ENCODE measurements at regions not wholly inside any gene's neighbourhood (a gene's known extent, or its start where the extent isn't known, plus 50 kb on each side); places are given as distances from the start of the nearest gene placed in this dataset.
"Not testable (repeated sequence)": the region's sequence is repeated elsewhere in the genome, so short reads cannot be mapped to it uniquely, and the experiment has no call there.

DNA sequence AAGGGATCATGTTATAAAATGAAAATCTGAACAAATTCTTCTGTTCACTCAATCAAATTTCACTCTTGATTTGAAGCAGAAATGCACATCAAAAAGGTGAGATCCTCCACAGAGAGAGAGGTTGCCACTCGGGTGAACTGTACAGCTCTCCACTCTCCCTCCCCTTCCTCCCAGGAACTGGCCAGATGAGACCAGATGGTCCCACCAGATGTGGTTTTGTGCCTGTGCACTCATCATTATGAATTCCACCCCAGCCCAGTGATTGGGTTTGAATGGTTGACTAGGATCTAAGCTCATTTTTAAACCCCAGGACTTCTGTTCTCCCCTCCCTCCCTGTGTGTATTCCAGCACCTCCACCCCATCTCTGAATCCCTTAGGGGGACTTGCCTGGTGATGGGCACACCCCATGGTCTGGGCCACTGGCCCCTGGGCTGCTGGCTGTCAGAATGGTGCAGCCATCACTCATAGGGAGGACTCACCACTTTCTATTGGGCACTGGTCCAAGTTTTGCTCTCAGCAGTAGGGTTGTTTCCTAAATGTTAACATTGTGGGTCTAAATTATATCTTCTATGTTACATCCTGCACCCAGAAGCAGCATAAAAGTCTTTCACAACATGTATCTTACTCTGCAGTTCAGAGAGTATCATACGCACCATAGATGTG, 393.1 kb downstream of the TNS3 start:
- peak; percentile 45 for DNase-seq

DNA sequence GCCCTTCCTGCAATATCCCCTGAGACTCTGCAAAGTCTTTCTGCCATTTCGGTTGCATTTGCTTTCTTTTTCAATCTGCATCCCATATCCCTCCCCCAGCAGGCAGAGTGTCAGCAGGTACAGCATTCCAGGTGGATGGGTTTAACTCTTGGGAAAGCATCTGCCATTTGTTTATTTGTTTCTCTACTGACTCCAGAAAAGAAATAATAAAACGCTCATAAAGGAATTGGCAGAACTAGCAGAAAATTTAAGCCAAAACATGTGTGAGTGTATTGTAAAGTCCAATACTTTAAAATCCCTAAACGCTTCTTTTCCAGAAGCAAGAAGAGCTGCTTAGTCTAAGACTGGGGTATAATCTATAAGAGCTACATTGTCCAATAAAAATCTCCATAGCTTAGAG, 393.8 kb downstream of the TNS3 start:
- DNase-seq: no peak

DNA sequence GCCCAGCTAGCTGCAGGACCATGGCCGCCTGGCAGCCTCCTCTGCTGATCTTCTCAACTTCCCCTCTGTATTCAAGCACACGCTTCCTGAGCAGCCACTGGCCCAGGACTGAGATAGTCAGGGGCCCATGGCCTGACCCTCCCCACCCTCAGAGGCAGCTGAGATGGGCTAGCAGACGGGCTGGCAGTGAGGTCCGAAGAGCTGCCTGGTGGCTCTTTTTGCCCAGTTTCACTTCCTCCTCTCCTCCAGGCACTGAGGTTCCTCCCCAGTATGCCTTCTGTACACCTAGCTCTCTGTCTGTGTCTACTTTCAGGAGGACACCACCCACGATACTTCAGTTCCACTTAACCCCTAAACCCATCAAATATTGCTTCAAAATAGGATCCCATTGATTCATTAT, 395.6 kb downstream of the TNS3 start:
- DNase-seq: peak; percentile 88

DNA sequence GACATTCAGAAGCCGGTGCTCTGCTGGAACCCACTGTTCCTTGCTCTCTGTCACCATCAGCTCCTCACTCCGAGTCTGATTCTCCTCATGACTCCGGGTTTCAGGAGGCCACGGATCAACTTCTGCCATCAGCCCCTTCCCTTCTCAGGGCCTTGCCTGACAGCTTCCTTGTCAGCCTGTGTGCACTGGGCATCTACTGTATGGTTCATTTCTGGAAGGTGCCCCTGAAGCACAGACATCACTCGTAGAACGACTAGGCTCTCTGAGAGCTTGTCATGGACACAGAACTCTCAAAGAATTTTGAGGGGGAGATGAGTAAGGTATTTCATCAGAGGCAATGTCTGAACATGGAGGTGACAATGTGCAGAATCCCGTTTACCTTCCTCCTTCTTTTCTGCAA, 396.1 kb downstream of the TNS3 start:
- DNase-seq: no peak

DNA sequence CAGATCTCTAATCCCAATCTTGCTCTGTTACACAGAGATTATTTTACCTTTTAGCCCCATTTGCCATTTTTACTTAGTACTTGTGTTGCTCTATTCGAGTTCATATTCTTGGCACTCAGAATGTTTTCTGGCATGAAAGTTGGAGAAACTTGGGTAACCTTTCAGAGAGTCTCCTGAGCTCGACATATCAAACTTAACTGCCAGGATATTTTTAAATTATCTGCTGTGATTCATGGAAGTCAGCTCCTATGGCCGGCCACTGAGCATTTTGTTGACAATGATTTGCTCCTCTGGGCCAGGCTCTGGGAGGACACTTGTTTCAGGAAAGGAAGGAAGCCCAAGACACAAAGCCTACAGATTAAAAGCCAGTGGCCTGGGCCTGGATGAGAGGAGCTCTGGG, 396.7 kb downstream of the TNS3 start:
- no peak for DNase-seq

DNA sequence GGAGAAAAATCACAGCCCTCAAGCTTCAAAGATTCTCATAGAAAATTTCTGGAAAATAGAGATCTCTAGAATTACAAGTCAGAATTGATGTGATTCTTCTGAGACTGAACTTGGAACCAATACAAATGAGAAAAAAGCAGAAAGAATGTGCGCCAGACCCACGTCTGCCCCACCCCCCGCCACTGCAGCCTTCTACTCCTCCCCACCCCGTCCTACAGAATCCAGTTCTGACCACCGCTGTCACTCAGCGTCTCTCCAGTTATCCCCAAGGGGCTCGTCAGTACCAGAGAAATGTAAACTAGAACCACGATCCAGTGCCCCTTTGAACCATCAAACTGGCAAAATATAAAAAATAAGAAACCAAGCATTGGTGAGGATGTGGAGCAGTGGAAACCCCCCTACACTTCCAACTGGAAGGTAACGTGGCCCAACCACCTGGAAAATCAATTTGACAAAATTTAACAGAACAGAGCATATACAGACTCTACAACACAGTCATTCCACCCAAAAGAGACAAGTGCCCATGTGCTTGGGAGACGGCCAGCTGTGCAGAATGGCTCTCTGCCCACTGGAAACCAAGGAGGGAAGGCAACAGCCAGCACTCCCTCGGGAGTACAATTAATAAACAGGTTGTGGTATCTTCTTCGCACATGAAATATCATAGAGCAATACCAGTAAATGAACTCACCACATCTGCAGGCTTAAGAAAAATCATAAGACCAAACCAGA, 397.9 kb downstream of the TNS3 start:
- DNase-seq: no peak

DNA sequence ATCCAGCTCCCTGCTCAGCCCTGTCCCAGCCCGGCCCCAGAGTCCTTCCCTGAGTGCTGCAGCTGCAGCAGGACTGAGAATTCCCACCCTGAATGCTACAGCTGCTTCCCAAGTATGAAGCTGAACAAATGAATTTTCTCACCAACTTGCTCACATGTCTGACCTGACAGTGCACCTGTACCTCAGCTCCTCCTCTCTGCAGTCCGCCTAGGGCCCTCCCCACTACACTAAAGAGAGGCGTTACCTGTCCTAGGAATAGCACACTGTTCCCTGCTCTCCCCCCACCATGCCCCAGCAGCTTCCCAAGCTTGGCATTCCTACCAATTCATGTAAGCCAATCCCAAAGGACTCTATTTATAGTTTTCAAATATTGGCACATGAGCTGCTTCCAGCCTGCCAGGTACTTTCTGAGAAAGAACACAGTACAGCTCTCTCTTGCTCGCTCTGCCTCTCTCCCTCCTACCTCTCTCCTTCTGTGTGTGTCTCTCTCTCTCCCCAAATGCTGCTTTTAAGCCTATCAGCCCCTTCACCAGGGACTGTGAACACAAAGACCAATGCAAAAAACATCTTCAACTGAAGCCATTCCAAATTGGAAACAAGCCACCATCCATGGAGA, 400.1 kb downstream of the TNS3 start:
- DNase-seq: no peak

DNA sequence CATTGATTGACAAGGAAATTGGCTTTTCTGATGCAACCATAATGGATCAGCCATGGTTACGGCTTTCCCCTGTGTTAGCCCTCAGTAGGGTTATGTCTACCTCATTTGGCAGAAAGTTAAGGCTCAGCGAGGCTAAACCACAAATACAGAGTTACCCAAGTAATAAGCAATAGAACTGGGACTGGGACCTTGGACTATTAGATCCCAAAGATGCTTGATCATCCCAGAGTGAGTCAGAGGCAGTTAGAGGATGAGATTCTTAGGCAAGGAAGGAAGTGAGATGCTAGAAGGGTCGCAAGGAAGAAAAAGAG, 401.4 kb downstream of the TNS3 start:
- no peak for DNase-seq

DNA sequence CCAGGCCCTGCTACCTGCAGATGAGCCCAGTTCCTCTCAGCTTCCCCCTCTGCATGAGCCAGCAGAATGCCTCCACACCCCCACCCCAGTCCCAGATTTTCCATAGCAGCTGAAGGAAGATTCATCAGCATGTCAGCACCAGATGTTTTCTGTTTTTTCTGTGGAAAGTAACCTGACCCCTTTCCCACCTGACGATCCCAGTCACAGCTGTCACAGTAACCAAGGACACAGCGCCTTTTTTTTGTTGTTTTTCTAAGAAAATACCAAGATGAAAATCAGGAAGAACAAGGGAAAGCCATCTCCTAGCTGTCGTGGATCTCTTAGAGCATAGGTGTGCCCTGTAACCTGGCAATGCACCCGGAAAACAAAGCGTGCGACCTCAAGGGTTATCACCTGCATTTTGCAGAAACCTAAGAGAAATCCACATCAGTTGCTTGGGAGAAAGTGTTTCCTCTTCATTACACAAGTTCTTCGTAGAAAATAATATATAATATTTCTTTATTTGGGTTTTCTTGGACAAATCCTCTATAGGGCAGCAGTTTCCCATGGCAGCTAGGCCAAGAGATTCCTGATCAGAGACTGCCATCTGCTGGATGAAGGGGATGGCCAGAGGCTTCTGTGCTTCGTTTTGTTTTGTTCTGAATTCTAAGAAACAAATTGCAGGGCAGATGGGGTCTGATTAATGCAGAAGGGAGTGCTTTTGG, 401.9 kb downstream of the TNS3 start:
- peak; percentile 67 for DNase-seq

DNA sequence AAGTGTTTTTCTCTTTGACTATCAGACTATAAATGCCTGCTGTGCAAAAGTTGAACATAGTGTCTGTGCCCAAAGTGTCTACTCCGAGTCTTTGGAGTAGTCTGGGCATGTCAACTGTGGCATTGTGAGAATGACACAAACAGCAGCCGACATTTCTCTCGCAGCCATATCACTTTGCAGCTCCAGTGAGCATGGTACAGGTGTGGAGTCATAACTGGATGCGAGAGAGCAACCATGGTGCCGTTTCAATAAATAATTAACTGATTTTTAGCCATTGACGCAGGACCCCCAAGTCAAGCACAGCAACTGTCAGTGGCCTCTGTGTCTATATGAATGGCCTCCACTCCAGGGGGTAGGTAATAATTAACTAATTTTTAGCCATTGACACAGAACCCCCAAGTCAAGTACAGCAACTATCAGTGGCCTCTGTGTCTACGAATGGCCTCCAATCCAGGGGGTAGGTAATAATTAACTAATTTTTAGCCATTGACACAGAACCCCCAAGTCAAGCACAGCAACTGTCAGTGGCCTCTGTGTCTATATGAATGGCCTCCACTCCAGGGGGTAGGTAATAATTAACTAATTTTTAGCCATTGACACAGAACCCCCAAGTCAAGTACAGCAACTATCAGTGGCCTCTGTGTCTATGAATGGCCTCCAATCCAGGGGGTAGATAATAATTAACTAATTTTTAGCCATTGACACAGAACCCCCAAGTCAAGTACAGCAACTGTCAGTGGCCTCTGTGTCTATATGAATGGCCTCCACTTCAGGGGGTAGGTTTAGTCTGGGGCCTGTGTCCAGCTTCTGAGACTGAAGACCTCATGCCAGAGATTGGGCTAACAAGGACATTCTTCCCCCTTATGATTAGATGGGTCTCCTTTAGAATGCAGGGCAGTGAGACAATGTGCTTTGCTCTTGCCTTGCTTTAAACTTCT, 409.0 kb downstream of the TNS3 start:
- not testable (repeated sequence) for DNase-seq

DNA sequence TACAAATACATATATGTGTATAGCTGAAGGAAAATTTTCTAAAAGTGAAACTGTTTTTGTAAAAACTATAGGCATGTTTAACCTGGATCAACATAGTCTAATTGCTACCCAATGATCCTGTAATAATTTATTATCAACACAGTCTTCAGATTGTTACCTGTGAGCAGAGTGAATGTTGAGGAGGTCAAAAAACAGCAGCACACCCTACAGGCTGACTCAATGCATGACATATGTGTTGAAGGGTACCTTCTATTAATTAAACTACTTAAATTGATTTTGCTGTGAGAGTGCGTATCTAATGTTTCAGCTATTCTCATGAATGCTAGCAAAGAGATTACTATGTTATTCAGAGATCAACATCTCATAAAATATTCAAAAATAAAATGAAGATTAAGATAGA, 411.4 kb downstream of the TNS3 start:
- no peak for DNase-seq

DNA sequence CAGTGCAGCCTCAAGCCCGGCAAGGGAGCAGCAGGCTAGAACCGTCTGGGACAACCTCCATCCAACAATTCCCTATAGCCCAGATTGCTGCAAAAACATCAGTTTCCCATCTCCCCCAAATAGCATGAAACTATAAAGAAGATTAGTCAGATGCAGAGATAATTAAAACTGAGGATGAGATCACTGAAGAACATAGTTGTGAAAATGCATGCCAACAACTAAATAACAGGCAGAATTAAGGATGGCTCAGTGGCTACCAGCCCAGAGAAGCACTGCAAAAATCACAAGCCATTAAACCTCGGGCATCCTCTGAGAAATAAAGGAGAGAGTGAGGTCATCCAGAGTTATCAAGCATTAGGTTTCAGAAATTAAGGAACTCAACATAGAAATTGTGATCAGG, 427.1 kb downstream of the TNS3 start:
- no peak for DNase-seq

DNA sequence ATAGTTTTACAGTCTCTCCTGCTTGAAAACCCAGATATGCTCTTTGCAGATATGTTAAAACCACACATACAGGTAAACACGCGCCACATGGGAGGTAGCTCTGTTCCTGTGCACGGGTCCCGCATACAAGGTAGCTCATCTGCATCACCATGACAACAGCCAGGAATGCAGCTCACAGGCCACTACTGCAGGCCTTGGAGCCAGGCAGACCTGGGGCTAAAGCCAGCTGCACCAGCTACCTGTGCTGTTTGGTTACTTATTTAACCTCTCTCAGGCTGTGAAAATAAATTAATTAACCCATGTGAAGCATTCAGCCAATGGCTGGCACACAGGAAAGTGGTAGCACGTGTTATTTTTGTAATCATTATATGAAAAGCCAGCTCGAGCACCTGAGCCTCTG, 428.3 kb downstream of the TNS3 start:
- no peak for DNase-seq

DNA sequence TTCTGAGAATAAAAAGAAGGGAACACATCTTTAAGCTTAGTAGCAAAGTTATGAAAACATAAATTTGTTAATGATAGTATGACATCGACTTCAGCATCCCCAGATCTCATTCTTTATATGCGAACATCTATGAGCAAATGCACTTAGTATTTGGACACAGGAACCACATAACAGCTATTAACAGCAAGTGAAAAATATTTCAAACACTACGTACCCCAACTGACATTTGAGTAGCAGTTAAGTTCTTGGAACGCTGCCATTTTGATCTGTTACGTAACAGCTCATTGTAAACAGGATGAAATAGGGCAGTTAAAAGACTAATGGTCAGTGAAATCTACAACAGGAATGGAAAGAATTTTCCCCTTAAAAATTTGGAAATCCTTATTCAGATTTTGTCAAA, 428.9 kb downstream of the TNS3 start:
- DNase-seq: no peak

DNA sequence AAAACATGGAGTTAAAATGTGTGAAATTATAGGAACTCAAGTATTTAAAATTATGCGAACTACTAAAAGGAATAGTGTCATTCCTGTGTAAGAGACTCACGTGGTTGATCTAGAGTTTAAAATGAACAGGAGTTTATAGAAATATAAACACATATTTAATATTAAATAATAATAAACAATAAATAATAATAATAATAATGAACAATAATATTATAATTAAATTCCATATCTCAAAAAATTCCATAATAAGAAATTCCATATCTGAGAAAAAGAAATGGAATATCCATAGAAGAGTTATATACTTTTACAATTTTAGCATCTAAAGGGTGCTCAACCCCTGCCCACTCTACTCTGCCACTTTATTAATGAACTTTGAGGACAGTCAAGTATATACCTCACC, 429.6 kb downstream of the TNS3 start:
- no peak for DNase-seq

DNA sequence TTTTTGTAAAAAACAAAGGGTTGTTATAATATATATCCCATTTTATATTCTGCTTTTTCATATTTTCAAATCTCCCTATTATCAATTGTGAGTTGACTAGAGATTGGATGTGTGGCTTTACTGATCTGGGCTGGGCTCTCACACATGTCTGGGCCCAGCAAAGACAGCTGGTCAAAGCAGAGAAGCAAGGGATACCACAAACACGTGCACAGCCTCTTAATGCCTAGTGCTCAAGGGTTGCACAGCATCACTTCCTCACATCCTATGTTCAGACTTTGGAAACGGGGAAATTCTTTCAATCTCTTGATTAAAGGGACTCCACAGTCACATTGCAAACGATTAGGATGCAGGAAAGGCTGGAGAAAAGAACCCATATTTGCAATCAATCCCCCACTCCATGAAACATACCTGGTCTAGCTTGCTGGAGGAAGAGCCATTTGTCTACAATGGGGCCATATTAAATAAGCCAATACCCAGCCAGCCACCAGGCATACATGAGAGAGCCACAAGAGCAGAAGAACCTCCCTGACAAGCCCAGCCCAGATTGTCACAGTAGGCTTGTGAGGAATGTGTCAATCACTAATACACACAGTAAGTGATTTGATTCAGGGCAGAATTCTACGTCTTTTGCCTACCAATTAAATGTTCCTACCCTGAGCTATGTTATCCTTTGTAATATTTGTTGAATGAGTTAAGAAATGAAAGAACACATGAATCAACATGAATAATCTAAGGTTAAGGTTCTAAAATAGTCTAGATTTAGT, 431.2 kb downstream of the TNS3 start:
- no peak for DNase-seq

DNA sequence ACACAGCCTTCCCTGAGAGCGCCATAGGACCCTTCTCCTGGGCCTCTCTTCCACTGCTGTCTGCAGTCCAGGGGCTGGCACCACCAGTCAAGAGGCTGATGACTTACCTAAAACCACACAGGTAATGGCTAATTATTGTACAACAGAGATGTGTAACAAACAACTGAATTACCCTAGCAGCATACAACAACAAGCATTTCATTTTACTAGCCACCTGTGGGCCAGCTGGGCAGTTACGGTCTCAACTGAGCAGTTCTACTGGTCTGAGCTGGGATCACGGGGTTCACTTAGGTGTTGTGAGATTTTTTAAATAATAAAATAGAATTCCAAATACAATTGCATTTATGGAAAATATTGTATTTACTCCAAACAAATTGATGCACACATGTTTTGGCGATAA, 431.9 kb downstream of the TNS3 start:
- DNase-seq: no peak

DNA sequence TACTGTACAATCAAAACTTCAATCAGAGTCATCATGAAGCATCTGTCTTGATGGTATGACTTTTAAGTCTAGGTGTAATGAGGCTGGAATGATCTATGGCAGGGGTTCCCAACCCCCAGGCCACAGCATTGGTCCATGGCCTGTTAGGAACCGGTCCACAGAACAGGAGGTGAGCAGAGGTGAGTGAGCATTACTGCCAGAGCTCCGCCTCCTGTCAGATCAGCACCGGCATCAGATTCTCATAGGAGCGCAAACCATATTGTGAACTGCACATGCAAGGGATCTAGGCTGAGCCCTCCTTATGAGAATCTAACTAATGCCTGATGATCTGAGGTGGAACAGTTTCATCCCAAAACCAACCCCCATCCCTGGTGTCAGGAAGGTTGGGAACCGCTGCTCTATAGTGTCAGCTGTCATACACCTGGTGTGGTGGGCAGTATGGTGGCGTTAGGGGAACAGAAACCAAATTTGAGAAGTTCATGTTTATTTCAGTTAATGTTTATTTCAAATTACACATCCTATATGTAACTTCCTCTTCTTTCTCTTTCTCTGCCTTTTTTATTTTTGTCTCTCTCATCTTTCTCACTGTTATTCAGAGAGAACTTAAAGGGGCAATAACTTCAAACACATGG, 432.6 kb downstream of the TNS3 start:
- DNase-seq: no peak

DNA sequence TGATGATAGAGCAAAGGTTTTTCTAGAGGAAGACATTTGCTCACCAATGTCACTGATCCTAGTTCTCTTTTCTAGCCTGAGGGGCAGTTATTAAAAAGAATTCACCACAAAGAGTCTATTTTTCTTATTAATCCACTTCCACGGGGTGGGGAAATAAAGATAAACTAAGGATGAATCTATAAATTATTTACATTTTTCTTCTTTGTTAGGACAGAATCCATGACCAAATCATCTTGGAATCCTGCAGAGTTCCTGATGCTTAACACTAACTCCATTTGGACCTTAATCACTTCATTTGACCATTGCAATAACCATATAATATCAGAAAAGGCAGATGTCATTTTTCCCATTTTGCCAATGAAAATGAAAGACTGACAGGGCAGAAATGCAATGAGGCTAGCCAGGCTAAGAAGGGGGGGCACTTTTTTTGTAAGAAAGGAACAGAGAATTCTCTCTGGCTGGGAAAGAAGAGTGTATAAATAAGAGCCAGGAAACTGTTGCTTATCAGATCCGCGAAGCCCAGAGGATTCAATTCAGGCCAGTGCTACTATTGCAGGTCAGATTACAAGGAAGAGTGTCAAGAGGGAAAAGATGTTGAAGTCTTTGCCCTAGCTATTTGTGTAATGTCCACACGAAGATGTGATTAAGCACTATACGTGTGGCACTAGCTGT, 433.2 kb downstream of the TNS3 start:
- DNase-seq: no peak

DNA sequence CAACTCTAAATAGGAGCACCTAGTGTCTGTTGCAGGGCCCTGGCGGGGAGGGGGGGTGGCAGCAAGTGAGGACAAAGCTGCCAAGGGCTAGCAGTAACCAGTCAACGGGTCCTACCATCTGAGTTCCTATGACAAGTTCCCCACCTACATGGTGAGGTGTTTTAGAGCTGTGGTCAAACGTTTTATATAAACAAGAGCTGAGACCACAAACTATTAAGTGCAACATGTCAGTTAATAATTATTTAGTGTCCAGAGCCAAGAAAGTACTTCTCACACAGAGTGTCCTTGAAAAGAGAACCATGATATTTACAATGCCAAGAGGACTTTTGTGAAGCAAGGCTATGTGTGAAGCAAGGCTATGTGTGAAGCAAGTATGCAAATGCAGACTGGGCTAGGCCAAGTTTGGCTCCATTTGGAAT, 434.7 kb downstream of the TNS3 start:
- no peak for DNase-seq

DNA sequence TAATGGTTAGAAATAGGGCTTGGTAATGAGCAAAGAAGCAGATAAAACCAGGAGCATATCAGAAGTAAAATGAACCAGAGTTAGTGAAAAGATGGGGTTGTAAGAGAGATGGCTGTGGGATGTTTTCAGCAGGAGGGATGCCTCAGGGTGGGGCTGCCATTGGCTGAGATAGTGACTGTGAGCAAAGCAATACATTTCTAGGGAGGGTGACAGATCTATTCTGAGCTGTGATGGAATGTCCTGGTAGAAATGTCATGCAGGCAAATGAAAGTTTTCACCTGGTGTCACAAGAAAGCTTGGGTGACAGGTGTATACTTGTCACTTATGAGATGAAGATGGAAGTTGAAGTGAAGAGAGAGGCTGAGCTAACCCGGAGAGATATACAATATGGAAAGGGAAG, 435.9 kb downstream of the TNS3 start:
- DNase-seq: no peak
